ENCODE measurements at regions not wholly inside any gene's neighbourhood (a gene's known extent, or its start where the extent isn't known, plus 50 kb on each side); places are given as distances from the start of the nearest gene placed in this dataset.
"Not testable (repeated sequence)": the region's sequence is repeated elsewhere in the genome, so short reads cannot be mapped to it uniquely, and the experiment has no call there.

DNA sequence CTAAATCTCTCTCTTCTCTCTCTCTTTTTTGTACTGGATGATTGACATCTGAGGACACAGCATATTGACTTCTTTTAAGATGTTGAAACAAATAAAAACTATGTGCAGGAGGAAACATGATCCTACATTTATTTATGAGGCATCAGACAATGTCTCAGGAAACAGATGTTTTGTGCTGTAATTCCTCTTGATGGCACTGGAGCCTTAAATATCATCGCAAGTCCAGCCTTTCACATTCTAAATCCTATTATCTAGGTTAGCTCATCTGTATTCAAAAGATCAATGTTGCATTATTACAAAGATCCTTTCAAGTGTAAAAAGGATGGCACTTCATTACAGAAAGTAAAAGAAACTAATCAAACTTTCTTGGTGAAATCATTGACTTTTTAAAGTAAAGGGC lies 63.9 kb downstream of the MAT2B start:
- no peak for DNase-seq

GRCh38 chr5:163571744-163572143 lies 66.3 kb downstream of the MAT2B start:
- no peak for DNase-seq

DNA sequence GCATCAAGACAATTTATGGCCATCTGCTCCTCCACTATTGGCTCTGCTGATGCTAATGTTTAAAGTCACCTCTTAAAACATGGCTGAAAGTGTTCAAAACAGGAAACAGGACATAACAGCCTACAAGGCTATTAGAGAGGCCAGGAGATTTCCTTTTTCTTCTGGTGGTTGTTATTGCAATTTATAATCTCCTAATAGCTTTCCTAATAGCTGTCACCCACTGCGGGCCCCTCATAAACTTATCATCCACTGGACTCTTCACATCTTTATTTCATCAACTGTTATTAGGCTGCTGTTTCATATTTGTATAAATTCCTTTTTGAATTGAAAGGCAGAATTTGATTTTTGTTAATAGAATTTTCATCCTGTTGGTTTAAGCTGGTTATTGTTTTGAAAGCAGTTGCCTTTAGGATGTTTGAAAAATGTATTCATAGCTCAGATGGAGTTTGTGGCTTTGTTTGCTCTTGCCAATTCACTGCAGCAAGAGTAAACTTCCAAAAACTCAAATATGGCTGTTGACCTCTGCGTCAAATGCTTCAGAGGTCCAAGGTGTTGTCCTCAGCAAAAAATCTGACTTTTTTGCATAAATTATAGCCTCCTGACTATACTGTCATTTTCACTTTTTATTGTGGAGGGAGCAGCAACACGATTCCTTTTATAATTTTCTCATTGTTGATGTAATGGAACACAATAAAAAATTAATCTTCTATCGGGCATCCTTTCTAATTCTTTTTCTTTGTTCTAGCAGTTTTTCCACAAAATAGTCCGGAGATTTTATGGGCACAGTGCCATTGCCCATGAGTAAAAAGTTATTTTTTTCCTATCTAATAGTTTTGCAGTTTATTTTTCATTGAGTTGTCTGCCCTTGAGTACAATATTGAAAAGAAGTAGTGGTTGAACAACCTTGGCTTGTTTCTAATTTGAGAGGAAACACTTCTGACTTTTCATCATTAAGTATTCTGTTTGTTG lies 69.3 kb downstream of the MAT2B start:
- DNase-seq, result no peak

DNA sequence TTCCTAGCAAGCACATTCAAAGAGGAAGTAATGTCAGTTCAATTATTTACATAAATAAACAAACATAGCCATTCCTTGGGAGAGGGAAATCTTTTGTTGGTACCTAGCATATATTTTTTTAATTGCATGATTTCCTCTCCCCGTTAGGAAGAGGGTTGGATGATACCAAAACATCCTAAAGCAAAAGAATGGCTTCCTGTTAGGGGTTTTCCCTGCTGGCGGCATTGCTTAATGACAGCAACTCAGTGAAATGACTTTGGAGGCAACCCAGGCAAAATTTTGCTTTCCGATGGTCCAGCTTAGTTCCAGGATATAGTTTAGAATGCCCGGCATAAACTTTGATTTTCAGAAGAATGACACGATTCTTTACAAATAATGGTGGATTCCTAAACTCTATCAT lies 73.2 kb downstream of the MAT2B start:
- DNase-seq, result no peak

DNA sequence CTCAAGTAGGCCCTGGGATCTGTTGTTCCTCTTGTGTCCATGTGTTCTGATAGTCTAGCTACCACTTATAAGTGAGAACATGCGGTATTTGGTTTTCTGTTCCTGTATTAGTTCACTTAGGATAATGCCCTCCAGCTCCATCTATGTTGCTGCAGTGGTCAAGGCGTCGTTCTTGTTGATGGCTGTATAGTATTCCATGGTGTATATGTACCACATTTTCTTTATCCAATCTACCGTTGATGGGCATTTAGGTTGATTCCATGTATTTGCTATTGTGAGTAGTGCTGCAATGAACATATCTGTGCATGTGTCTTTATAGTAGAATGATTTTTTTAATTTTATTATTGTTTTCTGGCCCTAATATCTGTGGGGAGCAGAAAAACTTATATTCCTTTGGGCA lies 74.3 kb downstream of the MAT2B start:
- no peak for DNase-seq

- DNase-seq, result no peak
Observed at GRCh38 chr5:163580516-163580915, 75.1 kb downstream of the MAT2B start.

GRCh38 chr5:163583491-163584153 lies 78.2 kb downstream of the MAT2B start:
- DNase-seq, result not testable (repeated sequence)

- no peak for DNase-seq
Observed at GRCh38 chr5:163585206-163585605, 79.8 kb downstream of the MAT2B start.

- DNase-seq, result no peak
Observed at GRCh38 chr5:163586531-163586956, 81.1 kb downstream of the MAT2B start.

DNA sequence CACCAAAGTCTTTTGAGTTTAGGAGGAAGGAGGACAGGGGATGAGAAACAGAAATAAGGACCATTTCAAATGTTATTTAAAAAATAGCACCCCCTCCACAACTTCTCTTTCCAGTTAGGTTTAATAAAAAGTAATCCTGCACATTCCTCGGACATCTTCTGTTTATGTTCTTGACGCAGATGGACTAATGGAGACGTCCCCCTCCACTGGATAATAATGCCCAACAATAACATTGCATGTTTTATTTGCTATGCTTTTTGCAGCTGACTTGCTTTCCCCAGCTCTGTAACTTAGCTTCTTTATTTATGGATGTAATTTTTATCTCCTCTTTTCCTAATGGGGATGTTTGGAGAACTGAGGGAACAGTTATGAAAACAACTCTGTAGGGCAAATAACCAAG lies 89.5 kb downstream of the MAT2B start:
- DNase-seq, result no peak

DNA sequence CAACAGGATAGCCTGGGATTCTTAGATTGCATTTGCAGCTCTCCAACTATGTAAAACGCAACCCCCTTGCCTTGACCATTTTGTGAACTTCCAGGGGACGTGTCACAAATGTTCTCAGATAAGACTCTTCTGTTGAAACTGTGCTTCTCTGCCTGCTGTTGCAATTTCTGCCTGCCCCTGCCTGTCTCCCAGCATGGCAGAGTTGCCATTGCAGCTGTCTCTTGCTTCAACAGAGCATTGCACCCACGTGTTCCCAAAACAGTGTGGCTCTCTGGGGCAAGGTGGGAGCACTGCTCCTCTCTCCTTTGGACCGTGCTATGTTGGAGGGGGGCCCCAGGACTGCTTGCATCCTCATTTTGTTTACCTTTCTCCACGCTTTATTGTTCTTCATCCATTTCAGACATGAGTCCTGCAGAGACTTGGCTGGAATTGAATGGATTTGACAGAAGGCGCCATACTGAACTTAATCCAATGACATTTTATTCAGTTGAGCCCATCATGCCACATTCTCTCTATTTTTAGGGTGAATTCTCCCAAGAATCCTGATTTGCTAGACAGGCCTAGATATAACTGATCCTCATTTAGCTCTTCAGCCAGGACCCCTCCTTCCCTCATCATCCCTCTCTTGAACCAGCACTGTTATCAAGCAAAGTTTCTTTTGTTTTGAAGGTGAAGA lies 90.7 kb downstream of the MAT2B start:
- DNase-seq, result no peak

GRCh38 chr5:163596608-163597315 lies 91.3 kb downstream of the MAT2B start:
- DNase-seq, result no peak

DNA sequence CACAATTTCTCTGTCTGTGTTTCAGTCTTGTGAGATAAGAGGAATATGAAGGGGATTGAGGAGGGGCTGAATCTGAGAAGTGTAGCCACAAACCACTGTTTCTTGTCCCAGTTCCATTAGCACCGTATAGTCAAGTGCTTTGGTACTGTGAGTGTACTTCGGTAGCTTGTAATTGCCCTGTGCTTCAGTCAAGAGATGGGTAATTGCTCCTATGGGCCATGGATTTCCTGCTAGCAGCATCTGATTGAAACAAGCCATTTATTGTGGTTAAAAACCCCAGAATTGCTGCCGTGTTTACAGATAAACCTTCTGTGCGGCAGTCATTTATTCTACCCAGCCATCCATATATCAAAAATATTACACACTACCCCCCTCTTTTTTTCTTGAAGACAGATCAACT lies 98.6 kb downstream of the MAT2B start:
- no peak for DNase-seq

DNA sequence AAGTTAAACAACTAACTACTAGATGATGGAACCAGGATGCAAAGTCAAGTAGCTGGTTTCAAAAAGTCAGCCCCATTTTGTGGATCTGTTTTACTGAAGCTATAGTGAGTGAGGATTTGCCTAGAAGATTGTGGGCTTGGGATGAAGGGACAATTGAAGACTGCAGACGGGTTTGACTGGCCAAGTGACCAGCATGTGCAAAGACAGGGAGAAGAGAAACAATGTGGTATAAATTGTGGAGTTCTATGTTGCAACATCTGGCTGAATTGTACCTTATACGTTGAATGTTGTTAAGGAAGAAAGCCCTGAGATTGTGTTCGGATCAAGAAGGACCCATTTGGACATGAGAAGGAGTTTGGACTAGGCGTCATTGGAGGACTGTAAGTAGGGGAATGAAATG lies 101.8 kb downstream of the MAT2B start:
- DNase-seq, result no peak

GRCh38 chr5:163608621-163609020 lies 103.2 kb downstream of the MAT2B start:
- DNase-seq, result no peak

- no peak for DNase-seq
Observed at GRCh38 chr5:163609910-163610309, 104.5 kb downstream of the MAT2B start.

DNA sequence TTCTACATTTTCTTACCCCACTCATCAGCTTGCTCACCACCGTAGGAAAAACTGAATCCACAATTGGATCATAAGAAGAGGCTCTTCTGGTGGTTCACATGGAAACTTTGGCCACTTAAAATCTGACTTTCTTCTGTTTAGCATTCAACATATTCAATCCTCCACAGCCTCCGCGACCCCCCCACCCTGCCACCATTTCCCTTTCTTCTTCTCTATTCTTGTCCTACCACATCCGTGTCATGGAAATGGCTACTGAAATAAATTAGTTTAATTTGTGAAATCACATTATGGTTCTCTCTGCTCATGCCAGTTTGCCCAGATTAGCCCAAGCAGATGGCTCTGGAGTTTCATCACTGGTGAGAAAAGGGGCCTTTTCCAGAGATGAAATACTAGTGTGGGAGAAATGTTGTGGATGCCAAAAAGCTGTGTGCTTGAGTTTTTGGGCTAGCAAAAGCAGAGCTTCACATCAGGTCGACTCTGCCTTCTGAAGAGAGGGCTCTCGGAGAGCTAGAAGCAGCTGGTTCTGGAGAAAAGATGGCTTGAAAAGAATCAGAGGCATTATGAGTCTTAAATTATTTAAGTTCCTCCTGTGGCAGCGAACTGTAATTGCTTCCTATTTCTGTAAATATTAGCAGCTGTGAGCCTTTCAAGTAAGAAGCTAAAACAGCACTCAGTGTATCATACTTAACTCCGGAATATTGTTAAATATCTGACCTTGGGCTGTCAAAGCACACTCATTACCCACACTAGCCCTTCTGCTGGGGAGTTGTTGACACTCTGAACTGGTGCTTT lies 107.1 kb downstream of the MAT2B start:
- DNase-seq, result no peak

- DNase-seq, result no peak
Observed at GRCh38 chr5:163613150-163613442, 107.7 kb downstream of the MAT2B start.

GRCh38 chr5:163614787-163615186 lies 109.4 kb downstream of the MAT2B start:
- DNase-seq, result no peak

- DNase-seq, result no peak
Observed at GRCh38 chr5:163619273-163619934, 114.0 kb downstream of the MAT2B start.

- DNase-seq, result no peak
Observed at GRCh38 chr5:163619951-163620350, 114.5 kb downstream of the MAT2B start.

DNA sequence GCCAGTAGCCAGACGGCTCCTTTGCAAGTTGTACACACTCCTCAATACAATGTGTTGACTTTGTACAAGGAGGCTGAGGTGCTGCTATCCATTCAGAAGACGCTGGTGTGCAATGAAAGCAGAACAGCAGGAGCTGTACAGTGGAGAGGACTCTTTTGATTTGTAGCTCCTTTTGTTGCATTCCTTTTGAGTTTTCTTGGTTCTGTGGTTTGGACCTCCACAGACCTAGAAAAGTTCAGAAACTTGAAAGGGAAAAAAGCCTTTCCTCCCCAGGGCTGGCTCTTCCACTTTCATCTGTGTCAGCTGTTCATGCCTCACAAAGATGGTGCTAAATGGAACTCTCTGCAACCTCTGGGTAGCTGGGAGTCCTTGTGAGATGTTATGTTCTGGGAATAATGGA lies 117.4 kb downstream of the MAT2B start:
- no peak for DNase-seq
